ENCODE measurements at regions not wholly inside any gene's neighbourhood (a gene's known extent, or its start where the extent isn't known, plus 50 kb on each side); places are given as distances from the start of the nearest gene placed in this dataset.

- DNase-seq (ENCODE audit: low read depth) = peak; percentile 46
Observed at GRCh38 chr12:61713121-61713520, 547.1 kb upstream of the USP15 start.

GRCh38 chr12:61717986-61718385 lies 542.2 kb upstream of the USP15 start:
- peak; percentile 25 for DNase-seq (ENCODE audit: low read depth)

GRCh38 chr12:61739925-61740324 lies 520.3 kb upstream of the USP15 start:
- no peak for DNase-seq (ENCODE audit: low read depth)

- DNase-seq (ENCODE audit: low read depth) = no peak
Observed at GRCh38 chr12:61750604-61751003, 509.6 kb upstream of the USP15 start.

- DNase-seq (ENCODE audit: low read depth) = no peak
Observed at GRCh38 chr12:61754214-61754613, 506.0 kb upstream of the USP15 start.

- peak; percentile 81 for DNase-seq (ENCODE audit: low read depth)
Observed at GRCh38 chr12:61757831-61758505, 502.2 kb upstream of the USP15 start.

GRCh38 chr12:61758661-61759060 lies 501.5 kb upstream of the USP15 start:
- DNase-seq (ENCODE audit: low read depth) = peak; percentile 54

- DNase-seq (ENCODE audit: low read depth) = no peak
Observed at GRCh38 chr12:61765926-61766325, 494.3 kb upstream of the USP15 start.

- DNase-seq (ENCODE audit: low read depth) = no peak
Observed at GRCh38 chr12:61780435-61780834, 479.8 kb upstream of the USP15 start.

- DNase-seq (ENCODE audit: low read depth) = no peak
Observed at GRCh38 chr12:61781021-61781581, 479.1 kb upstream of the USP15 start.

- no peak for DNase-seq (ENCODE audit: low read depth)
Observed at GRCh38 chr12:61796846-61797245, 463.4 kb upstream of the USP15 start.

GRCh38 chr12:61797266-61797665 lies 462.9 kb upstream of the USP15 start:
- no peak for DNase-seq (ENCODE audit: low read depth)

- DNase-seq (ENCODE audit: low read depth) = no peak
Observed at GRCh38 chr12:61798778-61799177, 461.4 kb upstream of the USP15 start.

GRCh38 chr12:61804301-61804700 lies 455.9 kb upstream of the USP15 start:
- no peak for DNase-seq (ENCODE audit: low read depth)

- peak; percentile 82 for DNase-seq (ENCODE audit: low read depth)
Observed at GRCh38 chr12:61808856-61809255, 451.3 kb upstream of the USP15 start.

GRCh38 chr12:61810486-61810885 lies 449.7 kb upstream of the USP15 start:
- DNase-seq (ENCODE audit: low read depth) = peak; percentile 10

GRCh38 chr12:61821381-61821780 lies 438.8 kb upstream of the USP15 start:
- peak; percentile 74 for DNase-seq (ENCODE audit: low read depth)

GRCh38 chr12:61823102-61823501 lies 437.1 kb upstream of the USP15 start:
- DNase-seq (ENCODE audit: low read depth) = no peak

GRCh38 chr12:61846765-61847164 lies 413.4 kb upstream of the USP15 start:
- peak; percentile 2 for DNase-seq (ENCODE audit: low read depth)

- DNase-seq (ENCODE audit: low read depth) = peak; percentile 26
Observed at GRCh38 chr12:61848893-61849292, 411.3 kb upstream of the USP15 start.

GRCh38 chr12:61853945-61854344 lies 406.3 kb upstream of the USP15 start:
- no peak for DNase-seq (ENCODE audit: low read depth)

- DNase-seq (ENCODE audit: low read depth) = peak; percentile 1
Observed at GRCh38 chr12:61854902-61855301, 405.3 kb upstream of the USP15 start.

GRCh38 chr12:61857968-61858367 lies 402.2 kb upstream of the USP15 start:
- no peak for DNase-seq (ENCODE audit: low read depth)

All from HT1080 (cell line).